ENCODE measurements at regions not wholly inside any gene's neighbourhood (a gene's known extent, or its start where the extent isn't known, plus 50 kb on each side); places are given as distances from the start of the nearest gene placed in this dataset.

- no peaks in the 10 kb centered on the region for H3K4me1 ChIP-seq
- no peaks in the 10 kb centered on the region for H3K9me3 ChIP-seq (ENCODE audit: control insufficient read depth, low read length)
- H3K4me2 ChIP-seq (ENCODE audit: low read length), result no peak overlapping the region
- no peak for TF ChIP-seq CTCF (IDR thresholded peaks at IDR 0.05)
- H3K79me2 ChIP-seq, result no peaks in the 10 kb centered on the region
- H3K27ac ChIP-seq, result no peak overlapping the region
- no peak overlapping the region for H3K9ac ChIP-seq
- no peaks in the 10 kb centered on the region for H3K36me3 ChIP-seq (ENCODE audit: control insufficient read depth, insufficient read depth, low read length)
- H2AFZ ChIP-seq, result no peak overlapping the region
- H3K27me3 ChIP-seq (ENCODE audit: control insufficient read depth, insufficient read depth, low read length), result no peaks in the 10 kb centered on the region
- H3K4me3 ChIP-seq (ENCODE audit: low read depth, low read length), result no peak overlapping the region
These were observed 869.4 kb upstream of the ID2 start for GRCh38 chr2:7812231-7812995.

- Histone ChIP-seq H3K4me2 (ENCODE audit: low read length) (no peak overlapping the region), H3K9me3 (ENCODE audit: control insufficient read depth, low read length) (no peaks in the 10 kb centered on the region), H3K9ac (no peak overlapping the region), H3K4me3 (ENCODE audit: low read depth, low read length) (no peak overlapping the region), H3K27me3 (ENCODE audit: control insufficient read depth, insufficient read depth, low read length) (no peaks in the 10 kb centered on the region), H3K4me1 (no peaks in the 10 kb centered on the region), H3K79me2 (no peaks in the 10 kb centered on the region), H3K36me3 (ENCODE audit: control insufficient read depth, insufficient read depth, low read length) (no peaks in the 10 kb centered on the region), H3K27ac (no peak overlapping the region), H2AFZ (no peak overlapping the region)
- no peak for TF ChIP-seq CTCF (IDR thresholded peaks at IDR 0.05)
These were observed 868.1 kb upstream of the ID2 start for GRCh38 chr2:7813541-7814292.

GRCh38 chr2:7815726-7816125 lies 866.1 kb upstream of the ID2 start:
- H3K27me3 ChIP-seq (ENCODE audit: control insufficient read depth, insufficient read depth, low read length), result no peaks in the 10 kb centered on the region
- H3K4me1 ChIP-seq, result no peaks in the 10 kb centered on the region
- no peak overlapping the region for H3K4me2 ChIP-seq (ENCODE audit: low read length)
- no peak overlapping the region for H3K4me3 ChIP-seq (ENCODE audit: low read depth, low read length)
- no peaks in the 10 kb centered on the region for H3K9me3 ChIP-seq (ENCODE audit: control insufficient read depth, low read length)
- TF ChIP-seq CTCF (IDR thresholded peaks at IDR 0.05), result no peak
- no peaks in the 10 kb centered on the region for H3K79me2 ChIP-seq
- no peak overlapping the region for H2AFZ ChIP-seq
- no peaks in the 10 kb centered on the region for H3K36me3 ChIP-seq (ENCODE audit: control insufficient read depth, insufficient read depth, low read length)
- no peak overlapping the region for H3K9ac ChIP-seq
- no peak overlapping the region for H3K27ac ChIP-seq

GRCh38 chr2:7816233-7816632 lies 865.6 kb upstream of the ID2 start:
- Histone ChIP-seq H3K9ac (no peak overlapping the region), H3K36me3 (ENCODE audit: control insufficient read depth, insufficient read depth, low read length) (no peaks in the 10 kb centered on the region), H3K27me3 (ENCODE audit: control insufficient read depth, insufficient read depth, low read length) (no peaks in the 10 kb centered on the region), H3K4me1 (no peaks in the 10 kb centered on the region), H3K4me2 (ENCODE audit: low read length) (no peak overlapping the region), H3K9me3 (ENCODE audit: control insufficient read depth, low read length) (no peaks in the 10 kb centered on the region), H3K27ac (no peak overlapping the region), H3K79me2 (no peaks in the 10 kb centered on the region), H3K4me3 (ENCODE audit: low read depth, low read length) (no peak overlapping the region), H2AFZ (no peak overlapping the region)
- no peak for TF ChIP-seq CTCF (IDR thresholded peaks at IDR 0.05)

All from parathyroid adenoma (tissue), 2 donors.